ENCODE measurements at regions not wholly inside any gene's neighbourhood (a gene's known extent, or its start where the extent isn't known, plus 50 kb on each side); places are given as distances from the start of the nearest gene placed in this dataset.

DNA sequence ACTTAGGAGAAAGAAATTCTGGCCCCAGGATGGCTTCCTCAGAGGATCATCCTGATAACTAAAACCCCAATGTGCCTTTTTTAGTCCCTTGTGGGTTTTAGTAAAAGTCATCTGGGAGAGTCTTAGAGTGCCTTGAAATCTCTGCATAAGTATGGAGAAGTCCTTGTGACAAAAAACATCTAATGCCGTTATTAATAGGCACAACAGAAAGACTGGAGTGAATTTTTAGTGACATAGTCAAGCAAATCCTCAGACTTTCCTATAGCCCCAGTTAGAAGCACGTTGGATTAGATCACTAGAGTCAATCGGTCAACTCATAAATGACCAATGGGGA is 108.2 kb upstream of the MPDZ start:
- Histone ChIP-seq H3K27ac (ENCODE audit: low read depth, low read length) (peak overlapping the region; percentile 53), H4K12ac (ENCODE audit: low read depth, low read length) (no peak overlapping the region), H3K4ac (ENCODE audit: low read depth, low read length) (no peak overlapping the region), H3K79me2 (ENCODE audit: control insufficient read depth, insufficient read depth, low read length, poor library complexity) (no peaks in the 10 kb centered on the region), H2BK5ac (ENCODE audit: low read depth, low read length, poor library complexity) (no peak overlapping the region), H3K36me3 (ENCODE audit: control insufficient read depth in 1 of 2, insufficient read depth in 2 of 2, low read length in 2 of 2) (no peaks in the 10 kb centered on the region), H3K9me3 (ENCODE audit: insufficient read depth, low read depth, low read length) (peaks cover 3% of the 10 kb centered on the region), H3K4me1 (ENCODE audit: control insufficient read depth in 1 of 2, insufficient read depth in 2 of 2, low read length in 2 of 2) (no peaks in the 10 kb centered on the region), H3K4me3 (ENCODE audit: low read depth, low read length) (no peak overlapping the region), H2AFZ (ENCODE audit: insufficient read depth, low read length, poor library complexity) (no peak overlapping the region), H4K91ac (ENCODE audit: low read depth, low read length) (no peak overlapping the region), H2AK5ac (ENCODE audit: low read length) (no peak overlapping the region), H4K8ac (ENCODE audit: low read depth, low read length) (no peak overlapping the region), H3K14ac (ENCODE audit: low read length) (no peak overlapping the region), H3K27me3 (ENCODE audit: insufficient read depth, low read length) (no peaks in the 10 kb centered on the region), H3K4me2 (ENCODE audit: low read length) (no peak overlapping the region), H3K18ac (ENCODE audit: low read length) (no peak overlapping the region), H3K23ac (ENCODE audit: low read length) (no peak overlapping the region), H3K9ac (ENCODE audit: low read length) (no peak overlapping the region), H2BK120ac (ENCODE audit: insufficient read depth, low read length, poor library complexity) (no peak overlapping the region), H2BK12ac (ENCODE audit: low read length) (no peak overlapping the region), H3K79me1 (ENCODE audit: low read length) (no peaks in the 10 kb centered on the region)
- DNase-seq: no peak
- no CpG with 5 or more reads among the region's 3 CpGs for WGBS (ENCODE audit: extremely low coverage, insufficient coverage, insufficient read length)

DNA sequence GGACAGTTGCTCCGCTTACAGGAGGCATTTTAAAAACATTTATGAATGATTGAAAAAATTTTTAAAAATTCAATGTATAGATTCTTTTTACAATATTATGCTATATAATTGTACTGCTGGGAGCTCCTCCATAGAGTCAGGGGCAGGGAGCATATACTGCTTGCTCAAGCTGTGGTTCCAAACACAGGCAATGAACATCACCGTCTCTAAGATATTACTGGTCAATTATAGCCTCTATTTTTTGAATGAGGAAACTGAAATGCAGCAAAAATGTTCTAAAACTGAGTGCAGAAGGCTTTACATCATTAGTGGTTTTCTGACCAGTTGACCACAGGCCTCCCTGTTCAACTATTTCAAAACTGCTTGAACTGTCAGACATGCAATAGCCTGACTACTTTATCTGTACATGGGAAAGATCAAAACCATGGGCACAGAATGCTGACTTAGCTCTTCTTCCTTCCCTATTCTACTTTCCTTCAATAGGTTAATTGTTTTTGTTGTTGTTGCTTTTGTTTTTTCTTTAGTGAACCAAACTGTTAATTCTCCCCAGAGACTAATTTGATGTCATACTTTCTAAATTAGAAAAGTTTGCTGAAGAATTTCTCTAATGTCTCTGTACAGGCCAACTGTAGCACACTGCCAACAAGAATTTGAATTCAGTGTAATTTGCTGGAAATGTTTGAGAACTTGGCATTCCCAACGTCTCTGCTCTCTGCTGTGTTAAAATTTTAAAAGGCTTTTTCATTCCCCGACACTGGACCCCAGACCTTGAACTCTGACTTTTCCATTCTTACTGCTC is 107.6 kb upstream of the MPDZ start:
- Histone ChIP-seq H3K4ac (ENCODE audit: low read depth, low read length) (no peak overlapping the region), H3K9me3 (ENCODE audit: insufficient read depth, low read depth, low read length) (peaks cover 3% of the 10 kb centered on the region), H3K36me3 (ENCODE audit: control insufficient read depth in 1 of 2, insufficient read depth in 2 of 2, low read length in 2 of 2) (no peaks in the 10 kb centered on the region), H2BK5ac (ENCODE audit: low read depth, low read length, poor library complexity) (no peak overlapping the region), H3K4me3 (ENCODE audit: low read depth, low read length) (no peak overlapping the region), H4K8ac (ENCODE audit: low read depth, low read length) (no peak overlapping the region), H2AK5ac (ENCODE audit: low read length) (no peak overlapping the region), H2BK12ac (ENCODE audit: low read length) (no peak overlapping the region), H3K18ac (ENCODE audit: low read length) (no peak overlapping the region), H3K9ac (ENCODE audit: low read length) (no peak overlapping the region), H2BK120ac (ENCODE audit: insufficient read depth, low read length, poor library complexity) (no peak overlapping the region), H2AFZ (ENCODE audit: insufficient read depth, low read length, poor library complexity) (no peak overlapping the region), H4K12ac (ENCODE audit: low read depth, low read length) (no peak overlapping the region), H4K91ac (ENCODE audit: low read depth, low read length) (no peak overlapping the region), H3K4me2 (ENCODE audit: low read length) (no peak overlapping the region), H3K14ac (ENCODE audit: low read length) (no peak overlapping the region), H3K27me3 (ENCODE audit: insufficient read depth, low read length) (no peaks in the 10 kb centered on the region), H3K4me1 (ENCODE audit: control insufficient read depth in 1 of 2, insufficient read depth in 2 of 2, low read length in 2 of 2) (no peaks in the 10 kb centered on the region), H3K27ac (ENCODE audit: low read depth, low read length) (no peak overlapping the region), H3K79me1 (ENCODE audit: low read length) (no peaks in the 10 kb centered on the region), H3K23ac (ENCODE audit: low read length) (no peak overlapping the region), H3K79me2 (ENCODE audit: control insufficient read depth, insufficient read depth, low read length, poor library complexity) (no peaks in the 10 kb centered on the region)
- no CpG with 5 or more reads among the region's 4 CpGs for WGBS (ENCODE audit: extremely low coverage, insufficient coverage, insufficient read length)
- DNase-seq: no peak

DNA sequence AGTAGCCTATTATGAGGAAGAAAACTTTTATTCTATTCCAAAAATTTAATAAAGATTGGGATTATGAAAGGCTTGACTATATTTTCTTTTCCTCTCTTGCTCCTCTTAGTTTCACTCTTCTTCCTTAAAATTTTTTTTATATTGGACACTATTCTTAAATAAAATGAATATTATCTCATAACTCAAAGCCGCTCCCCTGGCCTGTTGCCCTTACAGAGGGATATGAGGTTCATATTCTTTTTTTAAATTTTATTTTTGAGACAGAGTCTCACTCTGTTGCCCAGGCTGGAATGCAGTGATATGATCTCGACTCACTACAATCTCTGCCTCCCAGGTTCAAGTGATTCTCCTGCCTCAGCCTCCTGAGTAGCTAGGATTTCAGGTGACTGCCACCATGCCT is 106.8 kb upstream of the MPDZ start:
- Histone ChIP-seq H3K18ac (ENCODE audit: low read length) (no peak overlapping the region), H2AFZ (ENCODE audit: insufficient read depth, low read length, poor library complexity) (no peak overlapping the region), H4K91ac (ENCODE audit: low read depth, low read length) (no peak overlapping the region), H3K9ac (ENCODE audit: low read length) (no peak overlapping the region), H3K79me1 (ENCODE audit: low read length) (no peaks in the 10 kb centered on the region), H2BK5ac (ENCODE audit: low read depth, low read length, poor library complexity) (no peak overlapping the region), H3K4me3 (ENCODE audit: low read depth, low read length) (no peak overlapping the region), H3K79me2 (ENCODE audit: control insufficient read depth, insufficient read depth, low read length, poor library complexity) (no peaks in the 10 kb centered on the region), H3K9me3 (ENCODE audit: insufficient read depth, low read depth, low read length) (peaks cover 3% of the 10 kb centered on the region), H3K27me3 (ENCODE audit: insufficient read depth, low read length) (no peaks in the 10 kb centered on the region), H3K14ac (ENCODE audit: low read length) (no peak overlapping the region), H3K4me1 (ENCODE audit: control insufficient read depth in 1 of 2, insufficient read depth in 2 of 2, low read length in 2 of 2) (no peaks in the 10 kb centered on the region), H3K23ac (ENCODE audit: low read length) (no peak overlapping the region), H2BK12ac (ENCODE audit: low read length) (no peak overlapping the region), H2AK5ac (ENCODE audit: low read length) (no peak overlapping the region), H3K36me3 (ENCODE audit: control insufficient read depth in 1 of 2, insufficient read depth in 2 of 2, low read length in 2 of 2) (no peaks in the 10 kb centered on the region), H3K27ac (ENCODE audit: low read depth, low read length) (no peak overlapping the region), H3K4ac (ENCODE audit: low read depth, low read length) (no peak overlapping the region), H4K12ac (ENCODE audit: low read depth, low read length) (no peak overlapping the region), H3K4me2 (ENCODE audit: low read length) (no peak overlapping the region), H4K8ac (ENCODE audit: low read depth, low read length) (no peak overlapping the region), H2BK120ac (ENCODE audit: insufficient read depth, low read length, poor library complexity) (peak overlapping the region; percentile 43)
- no peak for DNase-seq
- WGBS (ENCODE audit: extremely low coverage, insufficient coverage, insufficient read length): no CpG with 5 or more reads among the region's 2 CpGs

DNA sequence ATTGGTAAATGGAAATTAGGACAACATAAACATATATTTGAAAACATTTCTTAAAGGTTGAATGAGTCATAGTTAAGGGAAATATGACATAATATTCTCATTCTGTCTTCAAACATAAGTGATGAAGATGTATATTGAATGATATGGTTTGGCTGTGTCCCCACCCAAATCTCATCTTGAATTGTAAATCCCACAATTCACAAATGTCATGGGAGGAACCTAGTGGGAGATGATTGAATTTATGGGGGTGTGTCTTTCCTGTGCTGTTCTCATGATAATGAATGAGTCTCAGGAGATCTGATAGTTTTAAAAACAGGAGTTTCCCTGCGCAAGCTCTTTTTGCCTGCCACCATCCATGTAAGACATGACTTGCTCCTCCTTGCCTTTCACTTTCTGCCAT is 104.4 kb upstream of the MPDZ start:
- Histone ChIP-seq H3K23ac (ENCODE audit: low read length) (no peak overlapping the region), H3K4me3 (ENCODE audit: low read depth, low read length) (no peak overlapping the region), H3K4me2 (ENCODE audit: low read length) (no peak overlapping the region), H3K4me1 (ENCODE audit: control insufficient read depth in 1 of 2, insufficient read depth in 2 of 2, low read length in 2 of 2) (no peaks in the 10 kb centered on the region), H3K4ac (ENCODE audit: low read depth, low read length) (no peak overlapping the region), H3K14ac (ENCODE audit: low read length) (no peak overlapping the region), H3K27ac (ENCODE audit: low read depth, low read length) (no peak overlapping the region), H3K79me2 (ENCODE audit: control insufficient read depth, insufficient read depth, low read length, poor library complexity) (no peaks in the 10 kb centered on the region), H3K9ac (ENCODE audit: low read length) (no peak overlapping the region), H2BK5ac (ENCODE audit: low read depth, low read length, poor library complexity) (no peak overlapping the region), H4K91ac (ENCODE audit: low read depth, low read length) (no peak overlapping the region), H2BK12ac (ENCODE audit: low read length) (no peak overlapping the region), H2AFZ (ENCODE audit: insufficient read depth, low read length, poor library complexity) (no peak overlapping the region), H3K18ac (ENCODE audit: low read length) (no peak overlapping the region), H2BK120ac (ENCODE audit: insufficient read depth, low read length, poor library complexity) (no peak overlapping the region), H3K9me3 (ENCODE audit: insufficient read depth, low read depth, low read length) (peaks cover 3% of the 10 kb centered on the region), H3K36me3 (ENCODE audit: control insufficient read depth in 1 of 2, insufficient read depth in 2 of 2, low read length in 2 of 2) (no peaks in the 10 kb centered on the region), H3K27me3 (ENCODE audit: insufficient read depth, low read length) (no peaks in the 10 kb centered on the region), H2AK5ac (ENCODE audit: low read length) (no peak overlapping the region), H4K8ac (ENCODE audit: low read depth, low read length) (no peak overlapping the region), H3K79me1 (ENCODE audit: low read length) (no peaks in the 10 kb centered on the region), H4K12ac (ENCODE audit: low read depth, low read length) (no peak overlapping the region)
- DNase-seq: no peak
- WGBS (ENCODE audit: extremely low coverage, insufficient coverage, insufficient read length): no CpG with 5 or more reads among the region's 1 CpG
